D341Med (cell line): ENCODE measurements at regions not wholly inside any gene's neighbourhood (a gene's known extent, or its start where the extent isn't known, plus 50 kb on each side); places are given as distances from the start of the nearest gene placed in this dataset.
"Not testable (repeated sequence)": the region's sequence is repeated elsewhere in the genome, so short reads cannot be mapped to it uniquely, and the experiment has no call there.

Experiments
- DNase-seq: peaks from one replicate; pipeline ENCODE4 v3.0.0; 2012; ENCODE audit warnings: low spot score

- DNase-seq = no peak
Observed at GRCh38 chr3:65037861-65038260, 350.1 kb upstream of the ADAMTS9 start.

DNA sequence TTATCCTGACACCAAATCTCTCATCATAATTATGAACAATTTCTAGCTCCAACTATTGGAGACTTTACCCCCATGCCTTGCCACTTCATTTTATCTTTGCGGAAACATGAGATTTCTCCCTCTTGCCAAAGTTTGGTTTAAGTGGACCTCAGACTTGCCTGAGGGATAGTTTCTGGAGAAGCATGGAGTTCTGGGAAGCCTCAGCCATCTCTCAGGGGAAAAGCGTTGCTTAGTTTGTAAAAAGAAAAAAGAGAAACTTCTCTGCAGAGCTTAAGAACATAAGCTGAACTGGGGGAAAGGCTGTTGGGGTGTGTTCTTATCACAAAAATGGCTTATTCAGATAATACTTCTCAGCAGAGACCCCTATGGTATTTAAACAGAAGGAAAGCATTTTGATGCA, 347.4 kb upstream of the ADAMTS9 start:
- DNase-seq = no peak

DNA sequence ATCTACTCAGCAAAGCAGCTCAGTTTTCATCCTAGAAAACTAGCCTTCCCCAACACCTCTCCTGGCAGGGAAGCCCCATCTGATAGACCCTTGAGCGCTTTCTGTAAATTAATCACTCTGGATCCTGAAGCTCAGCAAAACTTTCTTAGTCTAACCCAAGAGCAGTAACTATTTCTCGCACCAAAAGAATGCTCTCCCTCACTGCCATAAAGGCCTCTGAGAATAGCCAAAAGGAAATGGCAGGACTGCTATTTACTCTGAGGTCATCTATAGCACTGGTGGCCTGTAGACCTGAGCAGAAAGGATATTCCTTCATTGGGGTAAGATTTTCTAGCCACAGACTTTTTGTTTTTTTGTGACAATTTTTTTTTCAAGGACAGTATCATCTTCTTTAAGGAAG, 345.8 kb upstream of the ADAMTS9 start:
- DNase-seq = no peak

GRCh38 chr3:65030847-65031463, 343.2 kb upstream of the ADAMTS9 start:
- no peak for DNase-seq

DNA sequence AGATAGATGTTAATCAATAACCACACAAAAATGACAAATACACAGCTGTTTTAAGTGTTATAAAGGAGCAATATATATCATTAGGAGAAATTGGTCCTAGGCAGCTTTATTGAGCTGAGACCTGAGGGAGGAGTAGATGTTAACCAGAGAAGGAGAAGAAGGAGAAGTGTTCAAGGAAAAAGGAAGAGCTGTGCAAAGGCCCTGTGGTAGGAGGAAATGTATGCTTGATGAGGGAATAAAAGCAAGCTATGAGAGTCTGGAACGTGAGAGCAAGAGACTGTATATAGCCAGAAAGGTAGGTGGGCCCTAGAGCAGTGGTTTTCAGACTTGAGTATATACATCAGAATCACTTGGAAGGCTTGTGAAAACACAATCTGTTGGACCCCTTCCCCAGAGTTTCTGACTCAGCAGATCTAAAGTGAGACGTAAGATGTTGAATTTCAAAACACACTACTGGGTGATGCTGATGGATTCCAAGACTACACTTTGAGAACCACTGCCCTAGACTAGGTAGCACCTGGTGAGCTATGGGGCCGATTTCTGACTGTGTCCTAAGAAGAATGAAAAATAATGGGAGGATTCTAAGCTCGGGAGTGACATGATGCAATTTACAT, 342.3 kb upstream of the ADAMTS9 start:
- DNase-seq = no peak

GRCh38 chr3:65029130-65029529, 341.3 kb upstream of the ADAMTS9 start:
- DNase-seq = no peak

GRCh38 chr3:65028024-65028423, 340.2 kb upstream of the ADAMTS9 start:
- DNase-seq = no peak

GRCh38 chr3:65027335-65027734, 339.5 kb upstream of the ADAMTS9 start:
- no peak for DNase-seq

GRCh38 chr3:65026151-65026550, 338.4 kb upstream of the ADAMTS9 start:
- no peak for DNase-seq

- no peak for DNase-seq
Observed at GRCh38 chr3:65024148-65024547, 336.3 kb upstream of the ADAMTS9 start.

DNA sequence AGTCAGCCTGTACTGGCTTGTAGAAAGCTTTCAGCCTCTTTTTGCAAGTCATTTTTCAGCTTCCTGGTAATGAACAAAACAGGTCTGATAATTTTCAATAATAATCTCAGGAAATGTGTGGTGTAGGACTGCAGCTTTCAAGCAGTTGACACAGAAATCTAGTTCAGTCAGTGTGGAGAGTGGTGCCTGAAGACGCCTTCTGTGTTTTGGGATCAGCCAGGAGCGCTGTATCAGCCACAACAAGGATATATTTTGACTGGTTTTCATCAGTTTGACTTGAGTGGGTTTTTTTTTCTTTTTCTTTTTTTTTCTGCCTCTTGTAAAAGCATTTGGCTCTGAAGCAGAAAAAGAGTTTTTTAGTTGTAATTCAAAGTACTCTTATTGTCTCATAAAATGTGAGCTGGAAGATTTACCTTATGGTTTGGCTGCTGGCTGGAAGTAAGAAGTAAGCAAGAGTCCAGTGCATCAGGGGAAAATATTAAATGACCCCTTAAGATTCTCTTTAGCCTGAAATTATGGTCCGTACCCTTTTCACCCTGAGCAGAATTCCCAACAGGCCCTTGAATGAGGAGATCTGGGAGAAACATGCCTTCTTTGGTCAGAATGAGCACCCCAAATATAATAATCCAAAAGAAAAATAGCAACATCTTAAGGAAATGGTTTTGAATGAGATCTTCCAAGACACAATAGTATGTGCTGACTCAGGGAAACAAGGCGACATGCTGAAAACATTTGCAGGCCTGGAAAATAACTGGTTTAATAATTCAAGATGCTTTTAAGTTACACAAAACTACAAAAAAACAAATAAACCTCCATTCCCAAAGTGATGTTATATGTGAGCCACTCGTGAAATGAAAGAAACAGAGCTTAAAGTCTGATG, 332.7 kb upstream of the ADAMTS9 start:
- DNase-seq = no peak

DNA sequence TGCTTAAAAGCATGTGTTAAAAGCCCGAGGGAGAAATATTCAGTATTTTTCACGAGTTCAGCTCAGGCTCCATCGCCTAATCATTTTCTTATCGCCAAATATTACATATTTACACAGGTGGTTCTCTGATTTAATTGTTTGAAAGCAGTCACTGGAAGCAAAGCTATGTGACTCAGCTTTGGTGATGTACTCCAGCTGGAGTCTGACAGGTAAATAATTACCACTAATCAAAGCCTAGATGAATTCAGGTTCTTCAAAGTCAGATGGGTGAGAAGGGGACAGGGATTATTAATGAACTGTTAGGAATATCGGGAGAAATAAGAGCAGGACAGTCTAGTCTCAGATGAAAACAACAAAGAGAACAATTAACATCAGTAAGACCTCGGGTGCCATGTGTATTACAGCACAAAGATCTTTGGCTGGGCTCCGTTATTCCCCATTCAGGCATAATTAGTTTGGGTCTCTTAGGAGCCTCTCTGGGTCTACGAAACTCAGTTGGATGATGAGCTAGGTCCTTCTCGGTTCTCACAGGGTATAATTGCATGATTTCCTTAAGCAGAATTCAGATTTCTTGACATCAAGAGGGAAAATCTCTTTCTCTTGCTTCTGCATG, 331.7 kb upstream of the ADAMTS9 start:
- no peak for DNase-seq

GRCh38 chr3:65018801-65019200, 331.0 kb upstream of the ADAMTS9 start:
- no peak for DNase-seq

DNA sequence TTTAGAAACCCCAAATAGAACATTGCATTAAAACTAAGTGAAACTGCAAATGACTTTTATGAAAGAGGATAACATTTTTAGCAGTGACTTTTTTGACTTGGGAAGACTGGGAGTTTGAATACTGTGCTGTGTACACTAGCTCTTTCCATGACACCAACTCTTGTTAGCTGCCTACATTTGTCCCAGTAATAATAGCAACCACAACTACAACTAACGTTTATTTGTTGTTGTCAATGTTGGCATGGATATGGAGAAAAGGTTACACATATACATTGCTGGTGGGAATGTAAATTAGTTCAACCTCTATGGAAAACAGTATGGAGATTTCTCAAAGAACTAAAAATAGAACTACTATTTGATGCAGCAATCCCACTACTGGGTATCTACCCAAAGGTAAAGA, 329.6 kb upstream of the ADAMTS9 start:
- DNase-seq = no peak

- DNase-seq = no peak
Observed at GRCh38 chr3:65015711-65016110, 327.9 kb upstream of the ADAMTS9 start.

DNA sequence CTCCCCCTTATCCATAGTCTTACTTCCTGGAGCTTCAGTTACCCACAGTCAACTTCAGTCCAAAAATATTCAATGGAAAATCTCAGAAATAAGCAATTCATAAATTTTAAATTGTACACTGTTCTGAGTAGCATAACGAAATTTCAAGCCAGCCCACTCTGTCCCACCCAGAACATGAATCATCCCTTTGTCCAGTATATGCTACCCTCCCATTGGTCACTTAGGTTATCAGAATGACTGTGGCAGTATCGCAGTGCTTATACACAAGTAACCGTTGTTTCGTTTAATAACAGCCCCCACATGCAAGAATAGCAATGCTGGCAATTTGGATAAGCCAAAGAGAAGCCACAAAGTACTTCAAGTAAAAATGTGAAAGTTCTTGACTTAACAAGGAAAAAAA, 325.3 kb upstream of the ADAMTS9 start:
- DNase-seq = no peak

DNA sequence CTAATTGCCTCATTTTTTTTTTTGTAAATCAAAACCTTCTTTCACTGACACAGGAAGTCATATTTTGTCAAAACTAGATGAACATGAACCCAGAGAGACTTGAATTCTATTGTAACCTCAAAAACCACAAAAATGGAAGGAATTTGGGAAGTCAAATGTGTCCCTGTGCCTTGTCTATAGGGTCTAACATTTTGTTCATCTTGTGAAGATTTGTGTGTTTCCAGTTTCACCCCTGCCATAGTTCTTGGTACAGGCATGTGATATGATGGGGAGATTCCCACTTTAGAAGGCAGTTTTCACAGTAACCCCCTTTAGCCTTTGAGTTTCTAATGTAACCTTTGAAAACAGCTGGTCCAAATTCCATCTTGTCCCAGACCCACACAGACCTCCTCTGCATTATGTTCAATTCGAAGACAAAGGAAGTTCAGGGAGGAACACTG, 318.5 kb upstream of the ADAMTS9 start:
- DNase-seq = no peak

- DNase-seq = no peak
Observed at GRCh38 chr3:65005486-65005885, 317.7 kb upstream of the ADAMTS9 start.

GRCh38 chr3:65004795-65005295, 317.0 kb upstream of the ADAMTS9 start:
- no peak for DNase-seq

GRCh38 chr3:65004306-65004705, 316.5 kb upstream of the ADAMTS9 start:
- DNase-seq = no peak

- not testable (repeated sequence) for DNase-seq
Observed at GRCh38 chr3:65001119-65001518, 313.3 kb upstream of the ADAMTS9 start.

- no peak for DNase-seq
Observed at GRCh38 chr3:64998317-64998716, 310.5 kb upstream of the ADAMTS9 start.
